ENCODE measurements at regions not wholly inside any gene's neighbourhood (a gene's known extent, or its start where the extent isn't known, plus 50 kb on each side); places are given as distances from the start of the nearest gene placed in this dataset.
A peak's percentile ranks its signal among the peaks of the same experiment; 100 is the strongest.

- Histone ChIP-seq H3K36me3 (ENCODE audit: control insufficient read depth in 2 of 2, extremely low read depth in 1 of 2, insufficient read depth in 2 of 2, low read length in 2 of 2) (no peaks in the 10 kb centered on the region), H3K4me2 (ENCODE audit: control insufficient read depth, extremely low read depth, insufficient read depth, low read depth, low read length) (no peak overlapping the region), H3K4me3 (ENCODE audit: control insufficient read depth in 2 of 3, extremely low read depth in 1 of 3, insufficient read depth in 2 of 3, low read depth in 1 of 3, low read length in 3 of 3) (no peak overlapping the region), H3K9me1 (ENCODE audit: control insufficient read depth, extremely low read depth, insufficient read depth, low read length) (no peaks in the 10 kb centered on the region), H4K20me1 (ENCODE audit: control insufficient read depth, extremely low read depth, insufficient read depth, low read length) (no peaks in the 10 kb centered on the region), H3K4me1 (ENCODE audit: control insufficient read depth, extremely low read depth, insufficient read depth, low read length) (peaks cover 14% of the 10 kb centered on the region), H2AFZ (ENCODE audit: control insufficient read depth, low read length) (peak overlapping the region; percentile 0), H3K9me3 (ENCODE audit: control insufficient read depth, low read depth, low read length) (no peaks in the 10 kb centered on the region), H3K27me3 (ENCODE audit: control insufficient read depth, extremely low read depth, insufficient read depth, low read length) (no peaks in the 10 kb centered on the region), H3K9ac (ENCODE audit: control insufficient read depth, extremely low read depth, insufficient read depth, low read length) (no peak overlapping the region), H3K79me2 (ENCODE audit: control insufficient read depth, insufficient read depth, low read length) (no peaks in the 10 kb centered on the region), H3K27ac (ENCODE audit: control insufficient read depth, insufficient read depth, low read length) (no peak overlapping the region)
- FAIRE-seq (no peak), DNase-seq (ENCODE audit: low read depth, low spot score) (no peak)
- TF ChIP-seq EZH2 (IDR thresholded peaks at IDR 0.05; ENCODE audit: low read length) (no peak), CTCF (optimal IDR thresholded peaks at IDR 0.05 in 1 of 3, IDR thresholded peaks at IDR 0.05 in 1 of 3, conservative IDR thresholded peaks at IDR 0.05 in 1 of 3; ENCODE audit: extremely low read depth in 1 of 3, insufficient read depth in 2 of 3, low read length in 3 of 3) (no peak)
- dilution Hi-C loops (cut with MboI; ENCODE audit: extremely low pct_ligation_motif_present, low sequenced_read_pairs) = no loop called here
These were observed 737.6 kb downstream of the SLC16A7 start for GRCh38 chr12:60333461-60333860.

GRCh38 chr12:60335745-60336144, 739.9 kb downstream of the SLC16A7 start:
- Histone ChIP-seq H3K9me3 (ENCODE audit: control insufficient read depth, low read depth, low read length) (no peaks in the 10 kb centered on the region), H3K79me2 (ENCODE audit: control insufficient read depth, insufficient read depth, low read length) (no peaks in the 10 kb centered on the region), H4K20me1 (ENCODE audit: control insufficient read depth, extremely low read depth, insufficient read depth, low read length) (no peaks in the 10 kb centered on the region), H3K4me3 (ENCODE audit: control insufficient read depth in 2 of 3, extremely low read depth in 1 of 3, insufficient read depth in 2 of 3, low read depth in 1 of 3, low read length in 3 of 3) (no peak overlapping the region), H3K4me2 (ENCODE audit: control insufficient read depth, extremely low read depth, insufficient read depth, low read depth, low read length) (peak overlapping the region; percentile 48), H3K27me3 (ENCODE audit: control insufficient read depth, extremely low read depth, insufficient read depth, low read length) (no peaks in the 10 kb centered on the region), H2AFZ (ENCODE audit: control insufficient read depth, low read length) (peak overlapping the region; percentile 71), H3K4me1 (ENCODE audit: control insufficient read depth, extremely low read depth, insufficient read depth, low read length) (peaks cover 10% of the 10 kb centered on the region), H3K9ac (ENCODE audit: control insufficient read depth, extremely low read depth, insufficient read depth, low read length) (no peak overlapping the region), H3K27ac (ENCODE audit: control insufficient read depth, insufficient read depth, low read length) (no peak overlapping the region), H3K9me1 (ENCODE audit: control insufficient read depth, extremely low read depth, insufficient read depth, low read length) (no peaks in the 10 kb centered on the region), H3K36me3 (ENCODE audit: control insufficient read depth in 2 of 2, extremely low read depth in 1 of 2, insufficient read depth in 2 of 2, low read length in 2 of 2) (no peaks in the 10 kb centered on the region)
- peak; percentile 62 for FAIRE-seq
- dilution Hi-C loops (cut with MboI; ENCODE audit: extremely low pct_ligation_motif_present, low sequenced_read_pairs) = no loop called here
- DNase-seq (ENCODE audit: low read depth, low spot score) = peak; percentile 15
- TF ChIP-seq CTCF (optimal IDR thresholded peaks at IDR 0.05 in 1 of 3, IDR thresholded peaks at IDR 0.05 in 1 of 3, conservative IDR thresholded peaks at IDR 0.05 in 1 of 3; ENCODE audit: extremely low read depth in 1 of 3, insufficient read depth in 2 of 3, low read length in 3 of 3) (no peak), EZH2 (IDR thresholded peaks at IDR 0.05; ENCODE audit: low read length) (no peak)
